ENCODE measurements at regions not wholly inside any gene's neighbourhood (a gene's known extent, or its start where the extent isn't known, plus 50 kb on each side); places are given as distances from the start of the nearest gene placed in this dataset.

GRCh38 chr14:53304726-53305381 lies 151.7 kb upstream of the DDHD1 start:
- Histone ChIP-seq H3K27me3 (ENCODE audit: control insufficient read depth in 2 of 2, insufficient read depth in 2 of 2, low read length in 2 of 2) (no peaks in the 10 kb centered on the region), H4K20me1 (ENCODE audit: insufficient read depth, low read length) (no peaks in the 10 kb centered on the region), H3K9ac (ENCODE audit: insufficient read depth, low read length, poor library complexity, severe bottlenecking) (no peak overlapping the region), H3K27ac (ENCODE audit: low read depth in 1 of 2, low read length in 2 of 2) (no peak overlapping the region), H2AFZ (ENCODE audit: insufficient read depth, low read depth, low read length, poor library complexity, severe bottlenecking) (no peak overlapping the region), H3K4me2 (replicated peaks; ENCODE audit: extremely low read depth, low read length, poor library complexity, severe bottlenecking) (no peak overlapping the region), H3K9me3 (replicated peaks in 1 of 2; ENCODE audit: control insufficient read depth in 1 of 2, insufficient read depth in 1 of 2, low read length in 2 of 2) (no peaks in the 10 kb centered on the region), H3K4me1 (ENCODE audit: control insufficient read depth in 1 of 2, insufficient read depth in 2 of 2, low read length in 2 of 2) (no peaks in the 10 kb centered on the region), H3K79me2 (ENCODE audit: insufficient read depth, low read length) (no peaks in the 10 kb centered on the region), H3K36me3 (replicated peaks in 1 of 2; ENCODE audit: control insufficient read depth in 1 of 2, insufficient read depth in 2 of 2, low read length in 2 of 2) (no peaks in the 10 kb centered on the region), H3K4me3 (replicated peaks in 1 of 3; ENCODE audit: low read depth in 2 of 3, low read length in 3 of 3) (no peak overlapping the region)
- H3K36me3 Mint-ChIP-seq: no peaks in the 10 kb centered on the region
- H3K27ac Mint-ChIP-seq: no peak overlapping the region
- intact Hi-C loops (cut with micrococcal nuclease): loop anchor here in 1 of 2 donors (10.0 kb wide), 1 partner anchor 480 kb away; no protein-coding TSS in a partner anchor
- no peak overlapping the region for H3K4me3 Mint-ChIP-seq
- DNase-seq: no peak
- H3K27me3 Mint-ChIP-seq (ENCODE audit: low read depth in 3 of 3): peaks cover 0 to 10% (median 2%) of the 10 kb centered on the region in 3 donors
- peaks cover 6% of the 10 kb centered on the region for H3K4me1 Mint-ChIP-seq
- H3K9me3 Mint-ChIP-seq: peaks cover 0 to 8% (median 2%) of the 10 kb centered on the region in 7 donors
- no peak for TF ChIP-seq CTCF (IDR thresholded peaks at IDR 0.05)
- WGBS (ENCODE audit: insufficient coverage): 88% methylated on average over 1 of the region's 3 CpGs

DNA sequence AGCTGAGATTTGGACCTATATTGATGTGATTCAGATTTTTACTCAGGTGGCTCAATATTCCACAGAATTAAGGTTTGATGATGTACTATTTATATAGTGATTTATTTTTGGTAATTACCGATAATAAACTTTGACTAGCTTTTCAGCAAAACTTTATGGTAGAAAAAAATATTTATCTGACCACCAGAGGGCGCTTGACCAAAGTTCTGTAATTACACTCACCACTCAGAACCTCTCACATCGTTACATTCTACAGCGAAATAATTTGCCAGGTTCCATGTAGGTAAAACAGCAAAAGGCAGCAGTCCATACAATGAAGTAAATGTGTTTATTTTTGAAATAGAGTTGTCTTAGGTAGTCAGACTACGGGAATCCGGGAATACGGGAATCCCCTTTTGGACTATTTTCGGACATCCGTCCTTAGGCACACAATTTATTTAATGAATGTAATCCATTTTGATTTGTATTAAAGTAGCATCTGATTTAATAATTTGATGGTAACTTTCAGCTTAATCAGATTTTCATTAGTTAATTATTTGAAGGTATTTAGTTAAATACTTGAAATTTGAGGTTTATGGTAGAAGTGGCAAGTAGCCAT lies 143.0 kb upstream of the DDHD1 start:
- no peak overlapping the region for H3K4me2 ChIP-seq (replicated peaks; ENCODE audit: extremely low read depth, low read length, poor library complexity, severe bottlenecking)
- H3K79me2 ChIP-seq (ENCODE audit: insufficient read depth, low read length): no peaks in the 10 kb centered on the region
- TF ChIP-seq CTCF (IDR thresholded peaks at IDR 0.05): peak; percentile 86
- H3K9ac ChIP-seq (ENCODE audit: insufficient read depth, low read length, poor library complexity, severe bottlenecking): no peak overlapping the region
- no peaks in the 10 kb centered on the region for H4K20me1 ChIP-seq (ENCODE audit: insufficient read depth, low read length)
- Mint-ChIP-seq H3K27me3 (ENCODE audit: low read depth in 3 of 3) (peaks cover 0 to 2% (median 0%) of the 10 kb centered on the region in 3 donors), H3K36me3 (no peaks in the 10 kb centered on the region), H3K4me3 (no peak overlapping the region), H3K9me3 (peaks cover 0 to 1% (median under 1%) of the 10 kb centered on the region in 7 donors), H3K27ac (no peak overlapping the region), H3K4me1 (no peaks in the 10 kb centered on the region)
- peak; percentile 6 to 35 (median 23) for DNase-seq
- no peaks in the 10 kb centered on the region for H3K9me3 ChIP-seq (replicated peaks in 1 of 2; ENCODE audit: control insufficient read depth in 1 of 2, insufficient read depth in 1 of 2, low read length in 2 of 2)
- intact Hi-C loops (cut with micrococcal nuclease): loop anchor here (5.0 kb wide), 1 partner anchor 1051 kb away; no protein-coding TSS in a partner anchor
- H3K27me3 ChIP-seq (ENCODE audit: control insufficient read depth in 2 of 2, insufficient read depth in 2 of 2, low read length in 2 of 2): no peaks in the 10 kb centered on the region
- WGBS (ENCODE audit: insufficient coverage): 100% methylated on average over 3 of the region's 9 CpGs
- H3K27ac ChIP-seq (ENCODE audit: low read depth in 1 of 2, low read length in 2 of 2): no peak overlapping the region
- no peak overlapping the region for H2AFZ ChIP-seq (ENCODE audit: insufficient read depth, low read depth, low read length, poor library complexity, severe bottlenecking)
- H3K4me1 ChIP-seq (ENCODE audit: control insufficient read depth in 1 of 2, insufficient read depth in 2 of 2, low read length in 2 of 2): no peaks in the 10 kb centered on the region
- H3K4me3 ChIP-seq (replicated peaks in 1 of 3; ENCODE audit: low read depth in 2 of 3, low read length in 3 of 3): no peak overlapping the region
- no peaks in the 10 kb centered on the region for H3K36me3 ChIP-seq (replicated peaks in 1 of 2; ENCODE audit: control insufficient read depth in 1 of 2, insufficient read depth in 2 of 2, low read length in 2 of 2)

All from CD14-positive monocyte (primary cell).